Hematopoietic multipotent progenitor cell treated with erythropoietin and hydrocortisone succinate and interleukin-3 and kit ligand, for 6 days (in vitro differentiated cells): ENCODE measurements at regions not wholly inside any gene's neighbourhood (a gene's known extent, or its start where the extent isn't known, plus 50 kb on each side); places are given as distances from the start of the nearest gene placed in this dataset.

Experiments
- DNase-seq: peaks from one replicate; pipeline ENCODE4 v3.0.0-alpha.2; 2015

- DNase-seq, result no peak
Measured at GRCh38 chr1:99170516-99170915, 93.8 kb upstream of the PLPPR4 start.

DNA sequence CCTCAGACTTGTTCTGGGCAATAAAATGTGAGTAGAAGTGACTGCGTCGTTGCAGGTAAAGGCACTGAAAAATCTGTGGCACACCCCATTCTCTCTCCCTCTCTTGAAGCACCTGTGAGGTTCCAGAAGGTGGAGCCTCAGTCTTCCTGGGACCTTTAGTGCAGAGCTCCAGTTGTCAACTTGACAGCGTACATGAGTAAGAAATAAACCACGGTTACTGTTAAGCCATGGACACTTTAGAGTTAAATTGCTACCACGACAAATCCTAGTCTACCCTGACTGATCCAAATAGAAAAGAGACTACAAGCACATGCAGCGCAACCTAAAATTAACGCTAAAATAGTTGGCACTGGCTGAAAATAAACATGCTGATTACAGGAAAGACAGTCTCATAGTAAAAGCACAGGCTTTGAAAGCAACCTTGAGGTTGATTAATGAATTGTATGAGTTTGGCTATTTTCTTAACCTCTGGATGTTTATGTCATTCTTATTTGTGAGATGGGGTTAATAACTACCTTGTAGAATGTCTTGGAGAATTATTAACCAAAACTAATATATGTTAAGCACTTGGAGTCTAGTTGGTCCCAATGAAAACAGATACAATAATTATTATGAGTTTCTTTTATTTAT lies 93.0 kb upstream of the PLPPR4 start:
- no peak for DNase-seq

- no peak for DNase-seq
Measured at GRCh38 chr1:99173282-99173681, 91.0 kb upstream of the PLPPR4 start.

DNA sequence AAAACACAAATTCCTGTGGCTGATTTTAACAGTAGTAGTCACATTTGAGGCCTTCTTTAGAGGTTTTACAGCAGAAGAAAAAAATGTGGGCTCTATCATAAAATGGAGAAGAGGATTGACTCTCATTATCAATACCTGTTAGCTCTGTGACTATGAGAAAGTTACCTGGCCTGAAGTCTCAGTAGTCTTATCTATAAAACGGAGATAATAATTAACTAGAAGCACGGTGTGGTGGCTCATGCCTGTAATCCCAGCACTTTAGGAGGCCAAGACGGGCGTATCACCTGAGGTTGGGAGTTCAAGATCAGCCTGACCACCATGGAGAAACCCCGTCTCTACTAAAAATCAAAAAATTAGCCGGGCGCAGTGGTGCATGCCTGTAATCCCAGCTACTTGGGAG lies 90.4 kb upstream of the PLPPR4 start:
- DNase-seq, result no peak

- no peak for DNase-seq
Measured at GRCh38 chr1:99176753-99177152, 87.5 kb upstream of the PLPPR4 start.

- DNase-seq, result no peak
Measured at GRCh38 chr1:99177465-99177864, 86.8 kb upstream of the PLPPR4 start.

DNA sequence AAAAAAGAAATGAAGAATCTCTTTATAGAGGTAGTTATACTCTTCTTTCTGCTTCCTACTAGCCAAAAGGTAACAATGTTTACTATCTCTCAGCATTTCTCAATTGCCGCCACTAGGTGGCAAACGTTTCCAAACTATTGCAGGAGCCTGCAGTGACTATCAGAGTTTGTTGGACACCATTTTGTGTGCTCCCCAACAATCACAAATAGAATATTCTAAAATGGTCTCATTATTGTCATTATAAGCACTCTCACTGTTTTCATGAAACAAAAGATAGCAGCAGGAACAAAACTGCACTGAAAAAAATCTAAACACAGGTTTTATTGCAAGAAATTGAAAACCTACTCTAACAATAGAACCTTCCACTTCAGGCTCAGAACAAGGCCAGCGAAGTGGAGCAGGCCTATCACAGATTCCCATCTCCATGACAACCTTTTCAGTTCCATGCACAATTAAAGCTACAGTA lies 83.9 kb upstream of the PLPPR4 start:
- DNase-seq, result peak; percentile 86

GRCh38 chr1:99180915-99181314 lies 83.4 kb upstream of the PLPPR4 start:
- DNase-seq, result no peak

DNA sequence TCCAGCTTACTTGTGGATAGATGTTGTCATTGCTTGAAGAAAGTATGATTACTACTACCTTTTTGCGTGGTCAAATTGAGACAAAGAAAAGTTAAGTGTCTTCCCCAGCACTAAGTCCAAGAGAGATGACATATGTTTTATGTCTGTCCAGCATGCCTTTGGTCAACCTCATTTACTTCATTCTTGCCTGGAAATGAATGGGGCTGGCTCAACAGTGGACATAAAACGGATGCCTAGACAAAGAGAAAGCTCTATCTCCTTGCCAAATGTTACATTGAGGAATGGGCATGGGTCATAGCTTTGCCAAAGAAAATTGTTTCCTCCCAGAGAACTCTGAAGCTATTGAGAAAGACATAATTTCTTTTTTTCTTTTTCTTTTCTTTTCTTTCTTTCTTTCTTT lies 82.4 kb upstream of the PLPPR4 start:
- no peak for DNase-seq

GRCh38 chr1:99185196-99185595 lies 79.1 kb upstream of the PLPPR4 start:
- DNase-seq, result no peak

DNA sequence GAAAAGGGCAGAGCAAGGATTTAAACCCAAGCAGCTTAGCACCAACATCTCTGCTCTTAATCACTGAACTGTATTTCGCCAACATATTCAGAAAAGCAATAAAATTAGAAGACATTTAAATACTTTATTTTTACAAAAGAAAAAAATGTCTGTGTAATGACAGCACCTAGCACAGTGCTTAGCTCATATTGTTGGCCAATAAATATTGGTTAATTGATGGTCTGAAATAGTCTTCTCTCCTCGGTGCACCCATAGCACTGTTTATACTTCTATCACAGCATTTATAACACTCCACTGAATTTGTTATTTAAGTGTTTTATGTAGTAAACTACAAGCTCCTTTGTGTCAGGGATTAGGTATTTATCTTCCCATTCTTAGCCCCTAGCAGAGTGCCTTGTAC lies 70.9 kb upstream of the PLPPR4 start:
- DNase-seq, result no peak

- DNase-seq, result no peak
Measured at GRCh38 chr1:99198393-99198792, 65.9 kb upstream of the PLPPR4 start.

GRCh38 chr1:99207216-99207615 lies 57.1 kb upstream of the PLPPR4 start:
- DNase-seq, result no peak
